BJ (cell line): ENCODE measurements at regions not wholly inside any gene's neighbourhood (a gene's known extent, or its start where the extent isn't known, plus 50 kb on each side); places are given as distances from the start of the nearest gene placed in this dataset.

Experiments used
- CTCF ChIA-PET: fragments of 350-600 bp; formaldehyde crosslinking; extraction: SDS; loops from one replicate; lab custom pipeline; 2021; ENCODE audit warnings: antibody characterized with exemption, inconsistent platforms; lab: Yijun Ruan, JAX
- POLR2A ChIA-PET: fragments of 300-600 bp; sonication (Branson Sonifier 250); formaldehyde crosslinking; extraction: SDS; loops from one replicate; lab custom pipeline; 2021; ENCODE audit warnings: antibody characterized with exemption; lab: Charles Lee
- DNase-seq: peaks from one replicate; pipeline ENCODE4 v3.0.0-alpha.2; 2011; ENCODE audit warnings: low read depth
- H3K27me3 ChIP-seq: 2 replicates; pipeline ENCODE4 v1.6.0; 2011; ENCODE audit warnings: low read length; ENCODE audit not compliant: control insufficient read depth, insufficient read depth
- H3K36me3 ChIP-seq: 2 replicates; pipeline ENCODE4 v1.5.1; 2011; ENCODE audit warnings: low read length; ENCODE audit not compliant: control insufficient read depth, insufficient read depth
- H3K4me3 ChIP-seq: 2 replicates; pipeline ENCODE4 v1.5.1; 2011; ENCODE audit warnings: low read depth, mild to moderate bottlenecking, control low read depth, low read length
- CTCF ChIP-seq: IDR thresholded peaks from 2 replicates; pipeline ENCODE4 v1.5.1; 2011; ENCODE audit warnings: low read depth, mild to moderate bottlenecking, control low read depth, inconsistent platforms, low read length, moderate library complexity; ENCODE audit not compliant: insufficient read depth

GRCh38 chr14:38122241-38122640, 85.5 kb upstream of the SSTR1 start:
- POLR2A ChIA-PET, result no interaction called here

DNA sequence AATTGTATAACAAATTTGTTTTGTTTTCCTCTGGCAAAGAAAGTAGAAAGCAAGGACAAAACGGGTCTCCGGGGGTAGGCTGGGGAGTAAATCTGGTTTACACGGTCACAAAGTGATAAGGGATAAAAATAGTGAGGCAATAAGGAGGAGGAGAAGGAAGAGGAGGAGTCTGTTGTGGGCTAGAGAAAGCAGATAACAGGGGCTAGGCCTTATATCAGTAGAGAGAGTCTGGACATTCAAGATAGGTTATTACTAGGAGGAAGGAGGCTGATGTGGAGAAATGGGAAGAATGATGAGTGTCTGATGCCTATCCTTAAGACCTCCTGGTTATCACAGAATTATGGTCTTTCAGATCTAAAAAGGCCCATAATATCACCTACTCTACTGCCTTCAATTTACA, 83.2 kb upstream of the SSTR1 start:
- no peak for TF ChIP-seq CTCF
- CTCF ChIA-PET, result interaction anchor here (2.2 kb wide), 1 partner anchor 10 kb away, joined by 9 read pairs; no protein-coding TSS in a partner anchor
- Histone ChIP-seq H3K4me3 (no peak overlapping the region), H3K36me3 (no peaks in the 10 kb centered on the region), H3K27me3 (no peaks in the 10 kb centered on the region)
- no peak for DNase-seq
- POLR2A ChIA-PET, result no interaction called here

More at GRCh38 chr14:38122241-38122640, 85.5 kb upstream of the SSTR1 start:
- CTCF ChIA-PET, result interaction anchor here (0.9 to 1.0 kb wide), 2 partner anchors 9 to 220 kb away, joined by 3 read pairs; no protein-coding TSS in a partner anchor
- Histone ChIP-seq H3K36me3 (no peaks in the 10 kb centered on the region), H3K27me3 (no peaks in the 10 kb centered on the region), H3K4me3 (no peak overlapping the region)
- TF ChIP-seq CTCF, result no peak
- no peak for DNase-seq

GRCh38 chr14:38125481-38126037, 82.1 kb upstream of the SSTR1 start:
- no peak for DNase-seq
- Histone ChIP-seq H3K27me3 (no peaks in the 10 kb centered on the region), H3K36me3 (no peaks in the 10 kb centered on the region), H3K4me3 (no peak overlapping the region)
- ChIA-PET POLR2A (no interaction called here), CTCF (interaction anchor here (0.7 to 2.2 kb wide), 5 partner anchors 11 to 19 kb away, joined by 3 to 9 read pairs (median 3); no protein-coding TSS in a partner anchor)
- TF ChIP-seq CTCF, result no peak

DNA sequence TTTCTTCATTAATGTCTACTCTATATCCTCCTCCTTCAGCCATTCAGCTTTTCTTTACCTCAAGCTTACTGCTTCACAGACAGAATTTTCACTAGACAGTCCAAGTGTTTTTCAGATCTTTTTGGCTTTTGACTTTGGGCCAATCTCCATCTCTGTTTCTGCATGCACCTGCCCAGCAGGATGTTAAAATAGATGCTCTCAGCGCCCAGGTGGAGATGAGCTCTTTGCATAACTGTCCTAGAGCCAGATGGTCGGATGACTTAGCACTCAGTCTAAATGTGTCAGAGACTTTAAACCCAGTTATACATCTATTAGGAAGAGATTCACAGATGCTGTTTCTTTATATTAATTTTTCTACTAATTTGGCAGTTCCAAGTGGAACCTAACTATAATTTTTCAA, 80.3 kb upstream of the SSTR1 start:
- TF ChIP-seq CTCF, result no peak
- no peak for DNase-seq
- POLR2A ChIA-PET, result no interaction called here
- CTCF ChIA-PET, result no interaction called here
- no peak overlapping the region for H3K4me3 ChIP-seq
- no peaks in the 10 kb centered on the region for H3K27me3 ChIP-seq
- no peaks in the 10 kb centered on the region for H3K36me3 ChIP-seq

DNA sequence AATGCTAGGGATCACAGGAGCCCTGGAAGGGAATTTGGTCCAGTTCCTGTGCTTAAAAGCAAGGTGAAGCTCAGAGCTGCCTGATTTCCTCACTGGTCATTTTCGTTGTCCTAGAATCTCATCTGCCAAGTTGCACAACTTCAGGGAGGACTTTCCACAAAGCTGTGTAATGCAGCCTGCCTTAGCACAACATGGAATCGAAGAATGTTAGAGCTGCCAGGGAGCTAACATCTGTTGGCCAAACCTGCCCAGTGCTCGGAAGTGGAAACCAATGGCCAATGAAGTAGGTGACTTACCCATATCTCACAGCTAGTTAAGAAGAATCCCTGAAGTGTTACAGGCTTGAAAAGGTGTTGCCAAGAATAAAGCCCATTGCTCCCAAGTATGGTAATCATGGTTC, 79.9 kb upstream of the SSTR1 start:
- Histone ChIP-seq H3K27me3 (no peaks in the 10 kb centered on the region), H3K4me3 (no peak overlapping the region), H3K36me3 (no peaks in the 10 kb centered on the region)
- CTCF ChIA-PET, result no interaction called here
- DNase-seq, result no peak
- POLR2A ChIA-PET, result interaction anchor here (0.5 kb wide), 1 partner anchor 133 kb away, joined by 5 read pairs; no protein-coding TSS in a partner anchor
- TF ChIP-seq CTCF, result no peak
